Mesothelial cell of epicardium (in vitro differentiated cells): ENCODE measurements at regions not wholly inside any gene's neighbourhood (a gene's known extent, or its start where the extent isn't known, plus 50 kb on each side); places are given as distances from the start of the nearest gene placed in this dataset.

Source experiments
- DNase-seq, 2 experiments: peaks; one replicate each; pipeline ENCODE4 v3.0.0; 2021; ENCODE audit warnings: low spot score in 2 of 2; ENCODE audit not compliant: unreplicated experiment in 2 of 2
- H3K27ac Mint-ChIP-seq: 2 replicates; pipeline ENCODE4 v1.8.0; 2021; ENCODE audit warnings: mixed read lengths
- H3K27me3 Mint-ChIP-seq: 2 replicates; pipeline ENCODE4 v1.8.0; 2021; ENCODE audit warnings: low read depth, mixed read lengths
- H3K36me3 Mint-ChIP-seq: 2 replicates; pipeline ENCODE4 v1.8.0; 2021; ENCODE audit warnings: mixed read lengths
- H3K4me1 Mint-ChIP-seq: 2 replicates; pipeline ENCODE4 v1.8.0; 2021; ENCODE audit warnings: mixed read lengths
- H3K4me3 Mint-ChIP-seq: 2 replicates; pipeline ENCODE4 v1.8.0; 2021; ENCODE audit warnings: mild to moderate bottlenecking, moderate library complexity, mixed read lengths
- H3K9me3 Mint-ChIP-seq: 2 replicates; pipeline ENCODE4 v1.8.0; 2021; ENCODE audit warnings: mixed read lengths
- CTCF ChIP-seq: fragments of 200-600 bp; sonication (generic); IDR thresholded peaks from one replicate; pipeline ENCODE4 v1.5.0; 2021; ENCODE audit warnings: antibody characterized with exemption; ENCODE audit not compliant: unreplicated experiment

DNA sequence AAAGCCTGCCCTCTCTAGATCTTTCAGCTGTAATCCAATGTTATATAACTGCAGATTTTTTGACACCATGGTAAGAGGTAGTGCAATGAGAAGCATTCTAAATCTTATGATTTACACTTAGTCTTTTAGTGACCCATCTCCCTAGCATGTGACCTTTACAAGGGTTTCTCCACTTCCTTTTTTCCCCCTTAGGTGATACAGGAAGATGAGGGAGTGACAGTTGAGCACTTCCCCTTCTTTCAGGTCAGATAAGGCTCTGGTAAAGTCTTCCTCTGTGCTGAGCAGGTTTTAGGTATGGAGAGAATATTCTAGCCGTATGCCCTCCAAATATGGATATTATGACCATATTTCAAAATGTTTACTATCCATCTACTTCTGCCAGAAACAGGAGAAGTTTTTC, 753.6 kb downstream of the JRKL start:
- TF ChIP-seq CTCF, result no peak
- no peak for DNase-seq
- Mint-ChIP-seq H3K9me3 (peaks cover 45% of the 10 kb centered on the region), H3K4me3 (no peak overlapping the region), H3K27me3 (no peaks in the 10 kb centered on the region), H3K36me3 (peaks cover 12% of the 10 kb centered on the region), H3K27ac (no peak overlapping the region), H3K4me1 (peaks cover 2% of the 10 kb centered on the region)

GRCh38 chr11:97149741-97150140, 759.9 kb downstream of the JRKL start:
- H3K4me3 Mint-ChIP-seq, result no peak overlapping the region
- H3K27ac Mint-ChIP-seq, result no peak overlapping the region
- TF ChIP-seq CTCF, result no peak
- no peak for DNase-seq
- peaks cover 7% of the 10 kb centered on the region for H3K4me1 Mint-ChIP-seq
- no peaks in the 10 kb centered on the region for H3K27me3 Mint-ChIP-seq
- peaks cover 7% of the 10 kb centered on the region for H3K9me3 Mint-ChIP-seq
- H3K36me3 Mint-ChIP-seq, result no peaks in the 10 kb centered on the region

GRCh38 chr11:97157221-97157740, 767.5 kb downstream of the JRKL start:
- no peak overlapping the region for H3K27ac Mint-ChIP-seq
- no peak for TF ChIP-seq CTCF
- no peak overlapping the region for H3K4me3 Mint-ChIP-seq
- H3K4me1 Mint-ChIP-seq, result peaks cover 12% of the 10 kb centered on the region
- no peak for DNase-seq
- no peaks in the 10 kb centered on the region for H3K9me3 Mint-ChIP-seq
- H3K27me3 Mint-ChIP-seq, result no peaks in the 10 kb centered on the region
- H3K36me3 Mint-ChIP-seq, result no peaks in the 10 kb centered on the region

DNA sequence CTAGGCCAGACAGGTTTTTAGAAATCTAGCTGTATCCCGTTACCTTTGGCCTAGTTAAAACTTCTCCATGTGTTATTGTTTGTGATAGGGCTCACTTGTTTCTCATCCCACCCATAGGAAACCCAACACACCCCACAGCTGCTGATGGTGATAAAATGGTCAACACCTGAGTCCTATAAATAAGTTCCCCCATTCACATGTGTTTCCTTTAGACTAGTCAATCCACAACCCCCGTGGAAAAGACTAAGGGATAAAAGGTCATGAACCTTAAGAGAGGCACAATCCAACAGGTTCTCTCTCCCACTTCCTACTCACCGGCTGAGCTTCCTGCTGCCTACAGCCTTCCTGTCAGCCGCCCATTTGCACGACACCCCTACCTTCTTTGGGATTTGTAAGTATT, 768.4 kb downstream of the JRKL start:
- no peak overlapping the region for H3K27ac Mint-ChIP-seq
- H3K4me3 Mint-ChIP-seq, result no peak overlapping the region
- no peak for DNase-seq
- peaks cover 15% of the 10 kb centered on the region for H3K4me1 Mint-ChIP-seq
- TF ChIP-seq CTCF, result no peak
- H3K27me3 Mint-ChIP-seq, result no peaks in the 10 kb centered on the region
- H3K36me3 Mint-ChIP-seq, result no peaks in the 10 kb centered on the region
- no peaks in the 10 kb centered on the region for H3K9me3 Mint-ChIP-seq

DNA sequence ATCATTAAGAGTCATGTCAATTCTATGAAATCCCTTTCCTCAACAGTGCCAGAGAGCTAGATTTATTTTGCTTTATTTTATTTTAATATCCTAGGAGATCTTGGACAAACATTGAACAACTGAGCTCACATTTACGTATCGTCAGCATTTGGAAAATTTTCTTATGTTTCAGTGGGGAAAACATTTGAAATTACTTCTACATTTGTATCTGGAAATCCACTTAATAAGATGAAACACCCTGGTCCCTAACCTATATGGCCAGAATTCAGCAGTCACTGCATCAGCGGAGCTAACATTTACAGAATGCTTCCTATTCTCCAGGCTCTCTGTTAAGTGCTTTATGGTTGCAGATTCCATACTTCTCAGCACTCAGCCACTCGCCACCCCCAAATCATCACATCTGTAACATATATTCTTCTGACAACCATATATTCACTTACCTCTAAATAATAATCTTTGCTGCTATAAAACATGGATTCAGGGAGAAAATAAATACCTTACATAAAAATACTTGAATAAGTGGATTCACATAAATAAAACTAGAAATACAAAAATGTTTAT, 773.9 kb downstream of the JRKL start:
- no peaks in the 10 kb centered on the region for H3K9me3 Mint-ChIP-seq
- H3K27ac Mint-ChIP-seq, result no peak overlapping the region
- H3K4me1 Mint-ChIP-seq, result peaks cover 3% of the 10 kb centered on the region
- H3K4me3 Mint-ChIP-seq, result no peak overlapping the region
- no peak for TF ChIP-seq CTCF
- DNase-seq, result no peak
- H3K27me3 Mint-ChIP-seq, result peaks cover 2% of the 10 kb centered on the region
- no peaks in the 10 kb centered on the region for H3K36me3 Mint-ChIP-seq
